NCI-H460 (cell line): ENCODE measurements at regions not wholly inside any gene's neighbourhood (a gene's known extent, or its start where the extent isn't known, plus 50 kb on each side); places are given as distances from the start of the nearest gene placed in this dataset.
A peak's percentile ranks its signal among the peaks of the same experiment; 100 is the strongest.

Experiments
- DNase-seq: peaks from one replicate; pipeline ENCODE4 v3.0.0-alpha.2; 2016; ENCODE audit warnings: low read depth; ENCODE audit errors: extremely low read depth

DNA sequence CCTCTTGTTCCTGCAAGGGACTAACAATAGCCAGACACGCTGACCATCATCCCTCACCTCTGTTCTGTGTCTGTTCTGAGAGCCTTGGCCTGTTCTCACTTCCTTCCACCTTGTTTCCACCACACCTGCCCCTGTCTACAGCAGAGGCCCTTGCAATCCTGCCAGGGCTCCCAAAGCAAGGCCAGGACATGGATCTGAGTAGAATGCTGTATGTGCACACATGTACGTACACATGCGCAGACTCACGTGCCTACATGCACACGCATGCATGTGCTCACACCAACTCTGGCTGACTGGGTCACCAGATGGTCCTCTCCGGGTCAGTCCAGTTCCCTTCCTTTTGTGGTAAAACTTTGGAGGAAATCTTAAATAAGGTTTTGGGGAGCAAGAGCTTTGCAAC, 133.0 kb upstream of the C14orf180 start:
- DNase-seq, result no peak

DNA sequence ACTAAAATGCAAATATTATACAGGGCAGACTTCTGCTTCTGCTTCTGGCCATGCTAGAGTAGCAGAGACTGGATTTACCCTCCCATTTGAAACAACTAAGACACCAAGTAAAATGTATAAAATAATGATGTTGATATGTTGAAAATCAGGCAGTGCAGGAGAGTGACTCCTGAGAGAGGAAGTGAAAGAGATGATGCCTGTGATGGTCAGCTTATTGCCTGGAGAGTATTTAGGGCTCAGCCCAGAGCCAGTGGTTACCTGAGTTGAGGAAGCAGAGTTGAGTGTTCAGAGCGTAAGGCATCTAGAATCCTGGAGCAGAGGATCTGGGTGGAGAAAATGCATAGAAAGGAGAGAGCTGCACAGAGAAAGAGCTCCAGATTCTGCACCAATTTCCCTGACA, 131.8 kb upstream of the C14orf180 start:
- DNase-seq, result no peak

DNA sequence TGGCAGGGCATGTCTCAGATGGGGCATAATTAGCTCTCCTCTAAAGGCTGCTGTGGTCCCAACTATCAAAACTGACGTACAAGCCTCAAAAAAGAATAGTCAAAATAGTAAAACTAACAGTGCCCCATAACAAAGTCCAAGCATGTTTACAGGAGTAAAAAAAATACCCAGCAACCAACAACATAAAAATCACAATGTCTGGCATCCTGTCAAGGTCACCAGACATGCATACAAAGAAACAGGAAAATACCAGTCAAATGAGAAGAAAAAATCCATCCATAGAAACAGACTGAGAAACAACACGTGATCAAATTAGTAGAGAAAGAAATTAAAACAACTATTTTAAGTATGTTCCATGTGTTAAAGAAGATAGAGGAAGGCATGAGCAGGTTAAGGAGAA, 131.2 kb upstream of the C14orf180 start:
- DNase-seq, result no peak

DNA sequence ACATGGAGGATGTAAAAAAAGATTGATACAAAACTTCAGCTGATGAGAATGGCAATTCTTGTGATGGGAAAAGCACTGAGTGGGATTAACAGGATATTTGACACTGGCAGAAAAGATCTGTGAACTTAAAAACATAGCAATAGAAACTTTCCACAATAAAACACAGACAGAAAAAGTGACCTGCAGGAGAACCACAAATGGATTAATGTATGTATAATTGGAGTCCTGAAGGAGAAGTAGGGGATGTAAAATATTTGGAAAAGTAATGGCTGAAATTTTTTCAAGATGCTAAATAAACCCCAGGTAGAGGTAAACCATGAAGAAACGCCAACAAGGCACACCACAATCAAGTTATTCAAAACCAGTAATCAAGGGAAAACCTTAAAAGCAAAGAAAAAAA, 130.8 kb upstream of the C14orf180 start:
- DNase-seq, result no peak

DNA sequence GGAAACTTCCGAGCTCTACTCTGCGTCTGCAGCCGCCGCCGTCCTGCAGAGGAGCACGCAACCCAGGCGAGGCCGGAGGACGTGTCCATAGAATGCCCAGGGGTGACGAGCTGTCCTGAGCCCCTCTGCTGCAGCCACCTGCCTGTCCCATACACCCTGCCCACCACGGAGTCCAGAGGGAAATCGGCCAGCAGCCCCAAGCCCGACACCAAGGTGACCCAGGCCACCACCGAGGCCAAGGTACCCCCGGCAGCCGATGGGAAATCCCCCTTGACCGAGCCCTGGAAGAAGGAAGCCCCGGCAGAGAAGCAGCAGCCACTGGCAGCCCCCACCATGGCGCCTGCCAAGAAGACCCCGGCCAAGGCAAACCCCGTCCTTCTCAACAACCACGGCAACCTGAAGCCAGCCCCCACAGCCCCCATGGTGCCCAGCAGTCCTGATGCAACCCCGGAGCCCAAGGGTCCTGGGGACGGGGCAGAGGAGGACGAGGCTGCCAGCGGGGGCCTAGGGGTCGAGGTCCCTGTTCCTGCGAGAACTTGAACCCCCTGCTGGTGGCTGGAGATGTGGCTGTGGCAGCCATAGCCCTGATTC, 128.7 kb upstream of the C14orf180 start:
- DNase-seq, result no peak

DNA sequence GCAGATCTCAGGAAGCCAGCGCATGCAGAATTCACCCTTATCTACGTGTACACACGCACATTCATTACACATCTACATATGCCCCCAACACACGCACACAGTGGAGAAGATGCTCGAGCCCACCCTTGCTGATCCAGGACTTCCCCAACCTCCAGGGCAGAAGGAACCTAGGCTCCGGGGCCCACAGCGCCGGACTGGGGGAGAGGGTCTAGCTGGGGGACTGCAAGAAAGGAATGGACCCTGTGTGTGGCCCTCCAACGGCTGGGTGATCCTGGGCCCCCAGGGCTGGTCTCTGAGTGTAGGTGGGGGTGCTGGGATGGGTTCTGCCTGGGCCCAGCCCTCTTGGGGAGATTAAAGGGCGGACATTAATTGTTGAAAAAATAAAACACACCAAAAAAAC, 128.1 kb upstream of the C14orf180 start:
- DNase-seq, result no peak

DNA sequence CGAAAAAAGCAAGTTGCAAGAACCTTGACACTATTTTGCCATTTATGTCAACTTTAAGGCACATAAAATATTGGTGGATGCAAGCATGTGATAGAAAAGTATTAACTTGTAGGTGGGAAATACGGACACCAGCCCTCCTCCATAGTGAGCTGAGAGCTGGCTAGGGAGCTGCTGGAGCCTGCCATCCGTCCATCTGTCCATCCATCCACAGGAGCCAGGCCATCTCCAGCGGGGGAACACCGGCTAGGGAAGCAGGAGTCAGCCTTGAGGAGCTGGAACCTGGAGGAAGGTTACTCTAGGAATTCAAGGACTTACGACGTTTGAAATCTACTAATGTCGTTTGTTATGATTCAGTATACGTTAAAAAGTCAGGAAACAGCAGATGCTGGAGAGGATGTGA, 120.7 kb upstream of the C14orf180 start:
- DNase-seq, result no peak

DNA sequence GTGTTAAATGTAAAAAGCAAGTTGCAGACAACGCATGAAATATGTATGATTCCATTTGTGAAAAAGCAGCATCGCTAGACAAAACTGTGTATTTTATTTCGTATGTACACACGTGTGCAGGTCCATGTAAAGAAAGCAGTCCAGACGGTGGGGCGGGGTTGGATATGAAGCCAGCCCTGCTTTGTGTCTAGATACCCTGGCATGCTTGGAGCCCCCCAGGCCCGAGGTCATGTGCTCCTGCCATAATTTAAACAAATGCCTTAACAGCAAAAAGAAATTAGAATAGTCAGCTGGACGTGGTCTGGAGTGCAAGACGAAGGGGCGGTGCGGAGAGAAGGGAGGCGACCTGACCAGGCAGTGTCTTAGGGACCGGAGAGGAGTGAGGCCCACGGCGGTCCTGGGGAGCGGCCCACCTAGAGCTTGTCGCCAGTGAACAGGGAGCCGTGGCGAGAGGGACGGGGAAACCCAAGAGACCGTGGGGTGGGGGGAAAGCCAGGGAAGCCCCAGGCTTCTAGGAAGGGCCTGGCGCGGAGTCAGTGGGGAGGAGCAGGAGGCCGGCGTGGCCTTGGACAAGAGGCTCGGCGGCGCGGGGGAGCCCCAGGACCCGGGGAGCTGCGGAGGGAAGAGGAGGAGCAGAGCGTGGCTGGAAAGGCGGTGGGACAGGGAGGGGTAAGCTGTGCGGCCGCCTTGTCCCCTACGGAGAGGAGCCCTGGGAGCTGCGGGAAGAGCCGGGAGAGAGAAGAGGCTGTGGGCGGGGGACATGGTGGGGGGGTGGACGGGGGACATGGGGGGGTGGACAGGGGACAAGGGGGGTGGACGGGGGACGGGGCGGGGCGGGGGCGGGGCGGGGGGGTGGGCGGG, 118.5 kb upstream of the C14orf180 start:
- no peak for DNase-seq

DNA sequence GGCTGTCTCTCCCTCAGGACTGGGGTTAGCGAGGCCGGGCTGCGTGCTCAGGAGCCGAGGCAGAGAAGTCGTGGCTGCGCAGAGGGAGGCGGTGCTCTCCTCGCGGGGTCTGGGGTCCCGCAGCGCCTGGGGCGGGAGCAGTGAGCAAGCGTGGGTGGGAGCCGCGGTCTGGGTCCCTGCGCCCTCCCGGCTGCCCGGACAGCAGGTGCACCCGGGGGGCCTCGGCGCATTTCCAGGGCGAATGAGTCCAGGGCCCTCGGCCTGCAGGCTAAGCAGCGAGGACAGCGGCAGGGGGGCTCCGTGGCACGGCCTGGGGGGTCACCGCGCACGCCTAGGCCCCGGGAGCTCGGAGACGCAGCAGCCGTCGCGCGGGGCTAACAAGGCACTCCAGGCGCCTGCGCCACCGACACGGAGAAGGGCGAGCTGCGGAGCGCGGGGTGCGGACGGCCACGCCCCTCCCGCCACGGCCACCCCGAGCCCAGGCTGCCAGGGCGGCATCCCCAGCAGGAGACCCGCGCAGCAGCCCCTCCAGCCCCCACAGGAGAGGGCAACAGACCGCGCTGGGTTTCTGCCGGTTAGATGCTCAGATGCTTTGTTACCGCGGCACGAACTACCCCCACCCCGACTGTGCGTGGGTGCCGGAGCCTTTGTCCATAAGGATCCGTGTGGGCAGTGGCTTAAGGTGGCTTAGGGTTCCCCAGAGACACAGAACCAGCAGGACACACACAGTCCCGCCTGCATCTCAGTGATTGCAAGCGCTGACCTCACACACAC, 117.7 kb upstream of the C14orf180 start:
- no peak for DNase-seq

DNA sequence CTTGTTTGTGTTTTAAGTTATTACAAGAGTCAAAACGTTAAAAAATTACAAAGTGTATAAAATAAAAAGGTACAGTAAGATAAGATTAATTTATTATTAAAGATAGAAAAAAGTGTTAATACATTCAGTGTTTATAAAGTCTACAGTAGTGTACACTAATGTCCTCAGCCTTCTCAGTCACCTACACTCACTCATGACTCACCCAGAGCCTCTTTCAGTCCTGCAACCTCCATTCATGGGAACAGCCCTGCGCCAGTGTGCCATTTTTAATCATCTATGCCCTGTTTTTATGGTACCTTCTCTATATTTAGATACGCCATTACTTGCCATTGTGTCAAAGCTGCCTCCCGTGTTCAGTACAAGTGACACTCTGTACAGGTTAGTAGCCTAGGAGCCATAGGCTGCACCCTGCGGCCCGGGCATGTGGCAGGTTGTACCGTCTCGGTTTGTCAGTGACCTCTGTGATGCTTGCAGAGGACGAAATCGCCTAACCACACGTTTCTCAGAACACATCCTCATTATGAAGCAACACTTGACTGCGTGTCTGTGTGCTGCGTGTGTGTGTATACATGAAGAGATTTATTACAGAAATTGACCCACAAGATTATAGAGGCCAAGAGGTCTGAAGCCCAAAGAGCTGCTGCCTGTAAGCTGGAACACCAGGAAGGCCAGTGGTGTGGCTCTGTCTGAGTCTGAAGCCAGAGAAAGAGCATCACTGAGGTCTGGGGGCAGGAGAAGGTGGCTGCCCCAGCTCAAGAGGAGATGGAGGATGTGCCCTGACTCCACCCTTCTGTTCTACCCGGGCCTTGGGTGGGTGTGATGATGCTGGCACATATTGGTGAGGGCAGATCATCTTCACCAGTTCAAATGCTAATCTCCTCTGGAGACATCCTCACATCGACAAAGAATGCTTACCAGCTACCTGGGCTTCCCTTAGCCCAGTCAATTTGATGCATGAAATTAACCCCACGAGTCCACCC, 116.6 kb upstream of the C14orf180 start:
- peak; percentile 3 for DNase-seq

DNA sequence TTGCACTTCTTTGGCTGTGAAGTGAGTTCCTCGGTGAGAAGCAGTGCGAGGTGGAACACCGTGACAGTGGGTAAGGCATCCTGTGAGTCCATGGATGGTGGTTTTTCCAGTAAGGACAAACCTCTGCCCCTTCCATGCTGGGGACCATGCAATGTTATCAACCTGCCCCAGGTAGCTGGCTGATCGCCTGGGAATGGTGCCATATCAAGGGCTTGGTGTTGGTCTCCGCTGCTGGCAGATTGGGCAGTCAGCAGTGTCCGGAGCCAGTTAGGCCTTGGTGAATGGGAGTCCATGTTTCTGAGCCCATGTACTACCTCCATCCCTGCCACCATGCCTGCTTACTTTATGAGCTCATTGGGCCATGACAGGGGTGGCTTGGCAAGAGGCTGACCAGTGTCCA, 114.7 kb upstream of the C14orf180 start:
- DNase-seq, result no peak

DNA sequence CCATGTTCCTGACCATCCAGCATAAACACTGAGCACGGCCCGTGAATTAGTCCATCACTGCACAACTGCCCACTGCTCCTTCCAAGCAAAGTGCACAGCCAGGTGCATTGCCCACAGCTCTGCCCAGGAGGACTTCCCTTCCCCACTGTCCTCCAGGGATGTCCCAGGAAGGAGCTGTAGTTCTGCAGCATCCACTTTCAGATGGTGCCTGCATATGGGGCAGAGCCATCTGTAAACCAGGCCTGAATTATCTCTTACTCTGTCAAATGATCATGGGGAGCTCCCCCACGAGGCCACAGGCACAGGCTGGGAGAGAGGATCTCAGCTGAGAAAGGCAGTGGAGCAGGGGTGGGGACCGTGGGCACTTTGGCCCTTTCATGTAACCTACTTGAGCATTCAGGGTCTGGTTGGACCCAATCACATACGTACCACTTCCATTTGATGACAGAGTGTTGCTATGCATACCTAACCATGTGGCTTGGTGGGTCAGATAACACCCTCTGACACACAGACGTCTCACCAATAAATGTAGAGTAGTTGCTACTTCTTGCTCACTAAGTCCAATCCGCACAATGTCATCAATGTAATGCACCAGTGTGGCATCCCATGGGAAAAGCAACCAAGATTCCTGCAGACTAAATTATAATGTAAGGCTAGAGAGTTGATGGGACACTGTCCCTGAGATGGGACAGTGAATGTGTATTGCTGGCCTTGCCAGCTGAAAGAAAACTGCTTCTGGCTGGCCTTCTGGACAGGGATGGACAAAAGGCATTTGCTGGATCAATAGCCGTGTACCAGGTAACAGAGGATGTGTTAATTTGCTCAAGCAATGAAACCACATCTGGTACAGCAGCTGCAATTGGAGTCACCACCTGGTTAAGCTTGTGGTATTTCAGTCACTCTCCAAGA, 113.8 kb upstream of the C14orf180 start:
- DNase-seq, result no peak

DNA sequence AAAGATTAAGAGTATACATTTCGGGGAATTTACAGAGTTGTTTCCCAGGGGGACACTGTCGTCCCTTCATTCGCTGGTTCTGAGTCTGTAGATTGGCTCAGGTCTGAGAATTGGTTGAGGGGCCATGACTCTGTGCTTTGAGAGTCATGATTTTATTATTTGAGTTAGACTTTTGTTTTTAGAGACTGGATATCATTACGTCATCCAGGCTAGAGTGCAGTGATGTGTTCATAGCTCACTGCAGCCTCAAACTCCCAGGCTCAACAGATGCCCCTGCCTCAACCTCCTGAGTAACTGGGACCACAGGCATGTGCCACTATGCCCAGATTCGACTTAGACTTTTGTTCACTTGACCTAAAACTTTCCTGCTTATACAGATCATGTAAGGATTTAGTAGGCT, 112.3 kb upstream of the C14orf180 start:
- DNase-seq, result no peak

DNA sequence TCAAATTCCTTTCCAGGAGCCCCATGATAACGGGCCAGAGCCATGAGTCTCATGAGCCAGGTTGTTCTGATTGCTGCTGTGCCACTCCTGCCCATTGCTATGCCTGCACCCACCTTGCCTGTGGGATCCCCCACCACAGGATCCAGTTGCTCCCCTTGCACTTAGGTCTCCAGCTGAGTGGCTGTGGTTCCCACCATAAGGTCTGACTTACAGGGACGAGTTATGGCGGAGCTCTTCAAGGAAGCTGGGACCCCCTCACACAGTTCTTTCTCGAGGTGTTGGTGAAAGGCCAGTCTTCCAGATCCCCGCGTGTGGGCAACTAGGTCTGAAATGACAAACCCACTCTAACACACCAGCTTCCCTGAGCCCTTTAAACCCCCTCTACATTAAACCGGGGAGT, 111.9 kb upstream of the C14orf180 start:
- no peak for DNase-seq

DNA sequence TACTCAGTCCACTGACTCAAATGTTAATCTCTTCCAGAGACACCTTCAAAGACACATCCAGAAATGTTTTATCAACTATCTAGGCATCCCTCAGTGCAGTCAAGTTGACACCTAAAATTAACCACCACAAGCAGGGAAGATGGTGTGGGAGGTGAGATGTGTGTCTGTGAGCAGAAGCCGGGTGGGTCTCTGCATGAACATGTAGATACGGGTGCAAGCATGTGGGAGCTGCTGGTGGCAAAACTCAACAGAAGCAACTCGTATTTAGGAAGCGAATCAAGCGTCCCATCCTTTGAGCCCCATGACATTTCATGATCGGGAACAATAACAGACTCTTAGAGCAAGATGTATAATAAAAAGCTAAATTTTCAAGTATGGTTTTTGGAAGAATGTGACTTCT, 110.0 kb upstream of the C14orf180 start:
- no peak for DNase-seq

DNA sequence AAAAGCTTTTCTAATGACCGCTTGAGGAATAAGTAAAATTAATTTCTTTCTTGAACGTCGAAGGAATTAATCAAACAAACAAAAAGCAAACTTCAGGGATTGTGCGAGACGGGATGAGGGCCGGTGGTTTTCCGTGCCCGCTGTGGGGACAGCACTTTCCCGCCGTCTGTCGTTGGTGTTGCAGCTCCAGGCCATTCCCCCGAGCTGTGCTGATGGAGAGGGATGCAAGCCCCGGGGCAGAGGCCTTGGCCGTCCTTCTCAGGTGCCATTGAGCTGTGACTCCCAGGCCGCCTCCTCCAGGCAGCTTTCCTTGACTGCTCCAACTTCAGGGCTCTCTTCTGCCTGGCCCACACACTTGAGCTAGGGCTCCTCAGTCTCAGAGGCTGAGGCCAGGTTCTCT, 109.0 kb upstream of the C14orf180 start:
- no peak for DNase-seq

DNA sequence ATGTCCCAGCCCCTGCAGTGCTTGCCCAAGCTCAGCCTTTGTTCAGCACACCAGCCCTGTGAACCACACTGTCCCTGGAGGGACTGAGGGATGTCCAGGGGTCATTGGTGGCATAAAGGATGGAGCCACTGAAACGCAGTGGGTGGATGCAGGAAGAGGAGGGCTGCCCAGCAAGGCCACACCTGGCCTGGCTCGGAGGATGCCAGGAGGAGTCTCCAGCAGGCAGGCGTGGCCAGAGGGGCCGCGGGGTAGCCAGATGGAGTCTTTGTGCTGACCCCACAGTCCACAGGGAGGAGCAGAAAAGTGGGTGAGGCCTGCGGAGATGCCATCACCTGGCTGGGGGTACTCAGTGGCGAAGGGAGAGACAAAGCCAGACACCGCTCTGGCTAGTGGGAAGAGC, 108.5 kb upstream of the C14orf180 start:
- DNase-seq, result no peak

DNA sequence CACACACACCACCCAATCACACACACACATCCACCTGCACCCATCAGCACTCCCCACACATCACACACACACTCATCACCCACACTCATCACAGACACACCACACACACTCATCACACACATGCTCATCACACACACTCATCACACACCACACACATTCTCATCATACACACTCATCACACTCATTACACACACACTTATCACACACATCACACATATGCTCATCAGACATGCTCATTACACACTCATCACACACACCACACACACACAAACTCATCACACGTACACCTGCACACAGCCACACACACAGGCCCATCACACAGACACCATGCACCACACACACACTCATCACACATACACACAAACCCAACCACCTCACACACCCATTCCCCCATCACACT, 107.5 kb upstream of the C14orf180 start:
- no peak for DNase-seq

DNA sequence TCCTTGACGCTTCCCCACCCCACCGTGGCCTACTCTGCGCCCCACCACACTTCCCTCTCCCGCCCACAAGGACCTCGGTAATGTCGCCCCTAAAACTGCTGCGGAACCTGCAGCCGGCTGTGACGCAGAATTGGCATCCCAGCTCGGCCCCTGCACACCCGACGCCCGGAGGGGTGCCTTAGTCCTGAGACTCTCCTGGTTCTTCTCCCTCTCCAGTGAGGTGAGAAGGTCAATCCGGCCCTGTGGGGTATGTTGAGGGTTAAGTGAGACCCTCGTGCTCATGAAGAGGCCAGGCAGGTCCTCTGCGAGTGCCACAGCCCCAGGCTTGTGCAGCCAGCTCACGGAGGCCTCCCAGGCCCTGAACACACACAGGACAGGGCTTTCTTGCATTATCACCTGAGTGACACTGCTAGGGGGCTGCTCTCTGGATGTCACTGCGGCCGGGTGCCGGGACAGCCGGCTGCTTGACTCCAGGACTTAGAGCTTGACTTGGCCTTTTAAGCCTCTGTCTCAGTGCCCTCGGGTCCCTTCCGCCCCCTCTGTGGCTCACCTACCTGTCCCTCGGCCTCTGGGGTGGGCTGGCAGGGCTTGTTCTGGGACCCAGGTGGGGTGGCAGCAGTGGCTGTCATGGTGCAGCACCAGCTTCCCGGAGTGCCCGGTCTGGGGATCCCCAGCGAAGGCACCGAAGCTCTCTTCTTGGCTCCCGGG, 106.9 kb upstream of the C14orf180 start:
- no peak for DNase-seq
